C4-2B (cell line): ENCODE measurements at regions not wholly inside any gene's neighbourhood (a gene's known extent, or its start where the extent isn't known, plus 50 kb on each side); places are given as distances from the start of the nearest gene placed in this dataset.

ENCODE experiments used
- CTCF ChIP-seq: fragments of 450-650 bp; conservative IDR thresholded peaks from 2 replicates; pipeline ENCODE4 v1.5.1; 2017; ENCODE audit warnings: mild to moderate bottlenecking
- ZFX ChIP-seq: fragments of 450-650 bp; IDR thresholded peaks from 2 replicates; pipeline ENCODE4 v1.6.1; 2017

GRCh38 chr11:36724742-36725385 lies 126.8 kb upstream of the RAG2 start:
- TF ChIP-seq CTCF (no peak), ZFX (no peak)
